NB4 (cell line): ENCODE measurements at regions not wholly inside any gene's neighbourhood (a gene's known extent, or its start where the extent isn't known, plus 50 kb on each side); places are given as distances from the start of the nearest gene placed in this dataset.

ENCODE experiments used
- POLR2A ChIP-seq: IDR thresholded peaks from 2 replicates; pipeline ENCODE4 v1.6.1; 2011; ENCODE audit warnings: mild to moderate bottlenecking; ENCODE audit not compliant: insufficient read length; ENCODE audit errors: extremely low read depth
- TF ChIP-seq, protein P1 (sequence below): IDR thresholded peaks from one replicate; pipeline ENCODE4 v1.5.1; 2012; ENCODE audit warnings: low read depth, low read length

DNA sequence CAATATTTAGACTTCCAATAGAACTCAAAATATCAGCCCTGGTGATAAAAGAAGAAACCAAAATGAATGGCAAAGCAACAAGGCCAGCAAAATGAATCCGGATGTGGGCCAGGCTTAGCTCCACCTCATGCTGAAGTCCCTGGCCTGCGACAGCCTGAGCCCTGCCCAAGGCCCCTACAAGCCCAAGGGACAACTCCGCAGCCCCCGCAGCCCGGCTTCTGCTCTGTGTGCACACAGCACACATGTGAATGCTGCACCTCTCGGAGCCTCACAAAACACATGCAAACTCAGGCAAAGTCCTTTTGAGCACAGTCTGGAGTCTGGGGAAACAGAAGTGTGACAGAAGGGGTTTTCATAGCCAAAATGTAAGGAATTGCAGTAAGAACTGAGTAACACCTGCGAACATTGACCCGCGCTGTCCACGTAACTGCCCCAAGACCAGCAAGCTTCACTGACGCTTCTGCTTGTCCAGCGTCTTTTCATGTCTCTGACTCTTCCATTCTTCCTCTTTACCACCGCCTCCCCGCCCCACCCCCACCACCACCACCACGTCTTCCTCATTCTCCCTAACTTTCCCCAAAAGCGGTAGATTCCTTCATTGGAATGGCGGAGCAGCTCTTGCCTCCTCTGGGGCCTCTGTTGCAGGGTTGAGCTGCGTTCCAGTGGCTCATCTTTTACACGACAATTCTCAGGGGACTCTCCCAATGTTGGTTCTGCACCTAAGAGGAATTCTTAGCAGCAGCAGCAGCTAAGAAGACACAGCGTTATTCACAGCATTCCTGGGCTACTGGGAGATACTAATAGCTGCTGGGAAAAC is 136.4 kb upstream of the COPS8 start:
- TF ChIP-seq POLR2A: no peak
- TF ChIP-seq, protein P1, sequence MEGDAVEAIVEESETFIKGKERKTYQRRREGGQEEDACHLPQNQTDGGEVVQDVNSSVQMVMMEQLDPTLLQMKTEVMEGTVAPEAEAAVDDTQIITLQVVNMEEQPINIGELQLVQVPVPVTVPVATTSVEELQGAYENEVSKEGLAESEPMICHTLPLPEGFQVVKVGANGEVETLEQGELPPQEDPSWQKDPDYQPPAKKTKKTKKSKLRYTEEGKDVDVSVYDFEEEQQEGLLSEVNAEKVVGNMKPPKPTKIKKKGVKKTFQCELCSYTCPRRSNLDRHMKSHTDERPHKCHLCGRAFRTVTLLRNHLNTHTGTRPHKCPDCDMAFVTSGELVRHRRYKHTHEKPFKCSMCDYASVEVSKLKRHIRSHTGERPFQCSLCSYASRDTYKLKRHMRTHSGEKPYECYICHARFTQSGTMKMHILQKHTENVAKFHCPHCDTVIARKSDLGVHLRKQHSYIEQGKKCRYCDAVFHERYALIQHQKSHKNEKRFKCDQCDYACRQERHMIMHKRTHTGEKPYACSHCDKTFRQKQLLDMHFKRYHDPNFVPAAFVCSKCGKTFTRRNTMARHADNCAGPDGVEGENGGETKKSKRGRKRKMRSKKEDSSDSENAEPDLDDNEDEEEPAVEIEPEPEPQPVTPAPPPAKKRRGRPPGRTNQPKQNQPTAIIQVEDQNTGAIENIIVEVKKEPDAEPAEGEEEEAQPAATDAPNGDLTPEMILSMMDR: no peak
